HG02973 (cell line): ENCODE measurements at regions not wholly inside any gene's neighbourhood (a gene's known extent, or its start where the extent isn't known, plus 50 kb on each side); places are given as distances from the start of the nearest gene placed in this dataset.
"Not testable (repeated sequence)": the region's sequence is repeated elsewhere in the genome, so short reads cannot be mapped to it uniquely, and the experiment has no call there.

Experiments
- ATAC-seq: cut with Tn5 transposase; IDR thresholded peaks from one replicate; pipeline ENCODE4 v1.9.1; 2021; ENCODE audit warnings: moderate library complexity; ENCODE audit not compliant: unreplicated experiment

- no peak for ATAC-seq
Observed at GRCh38 chr7:131937868-131938267, 381.4 kb upstream of the PODXL start.

GRCh38 chr7:131935180-131935579 is 378.8 kb upstream of the PODXL start:
- no peak for ATAC-seq

- no peak for ATAC-seq
Observed at GRCh38 chr7:131934452-131934851, 378.0 kb upstream of the PODXL start.

DNA sequence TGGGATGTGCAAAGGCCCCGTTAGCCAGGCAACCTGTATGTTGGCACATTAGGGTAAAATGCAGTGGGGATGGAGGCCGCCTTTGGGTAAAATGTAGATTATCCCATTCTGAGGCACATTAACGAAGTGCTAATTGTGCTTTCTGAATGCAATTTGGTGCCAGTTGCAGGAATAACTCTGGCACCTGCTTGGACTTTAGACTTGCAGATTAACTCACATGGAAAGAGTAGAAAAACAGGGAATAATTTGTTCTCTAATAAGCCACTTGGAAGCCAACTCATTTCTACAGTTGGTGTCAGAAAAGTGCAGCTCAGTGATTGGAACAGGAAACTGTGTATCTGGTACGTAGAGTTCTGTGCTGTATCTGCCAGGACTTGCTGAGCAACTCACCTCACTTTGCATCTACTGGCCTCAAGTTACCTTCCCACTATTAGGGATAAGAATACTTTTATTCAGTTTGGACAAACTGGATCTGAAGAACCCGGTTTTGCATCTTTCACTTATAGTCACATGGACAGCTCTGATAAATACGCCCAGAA is 377.4 kb upstream of the PODXL start:
- ATAC-seq = no peak

DNA sequence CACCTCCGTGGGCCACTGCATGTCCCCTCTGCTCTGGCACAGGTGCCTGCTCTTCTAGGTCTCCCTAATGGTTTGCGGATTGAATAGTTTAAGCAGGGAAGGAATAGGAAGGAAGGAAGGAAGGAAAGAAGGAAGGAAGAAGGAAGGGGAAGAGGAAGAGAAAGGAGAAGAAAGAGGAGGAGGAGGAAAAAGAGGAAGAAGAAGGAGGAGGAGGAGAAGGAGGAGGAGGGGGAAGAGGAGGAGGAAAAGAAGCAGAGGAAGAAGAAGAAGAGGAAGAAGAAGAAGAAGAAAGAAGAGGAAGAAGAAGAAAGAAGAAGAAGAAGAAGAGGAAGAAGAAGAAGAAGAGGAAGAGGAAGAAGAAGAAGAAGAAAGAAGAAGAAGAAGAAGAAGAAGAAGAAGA is 376.8 kb upstream of the PODXL start:
- not testable (repeated sequence) for ATAC-seq

GRCh38 chr7:131932271-131932670 is 375.8 kb upstream of the PODXL start:
- ATAC-seq = no peak

DNA sequence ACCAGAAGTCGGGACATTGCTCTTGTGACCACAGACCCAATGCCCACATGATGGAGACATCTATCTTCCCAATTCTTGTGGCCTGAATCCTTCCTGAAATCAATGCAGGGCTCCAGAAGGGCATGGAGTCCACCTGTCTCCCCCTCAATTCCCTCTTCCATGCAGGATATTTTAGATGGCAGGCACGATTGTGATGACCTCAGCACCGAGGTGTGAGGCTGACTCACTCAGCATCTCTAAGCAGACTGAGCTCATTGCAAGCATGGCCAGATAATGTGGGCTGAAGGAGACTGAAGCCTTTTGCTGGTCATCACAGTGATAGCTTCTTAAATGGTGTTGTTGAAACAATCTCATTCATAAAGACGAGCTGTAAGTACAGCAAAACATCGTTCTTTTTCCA is 374.9 kb upstream of the PODXL start:
- ATAC-seq = no peak

DNA sequence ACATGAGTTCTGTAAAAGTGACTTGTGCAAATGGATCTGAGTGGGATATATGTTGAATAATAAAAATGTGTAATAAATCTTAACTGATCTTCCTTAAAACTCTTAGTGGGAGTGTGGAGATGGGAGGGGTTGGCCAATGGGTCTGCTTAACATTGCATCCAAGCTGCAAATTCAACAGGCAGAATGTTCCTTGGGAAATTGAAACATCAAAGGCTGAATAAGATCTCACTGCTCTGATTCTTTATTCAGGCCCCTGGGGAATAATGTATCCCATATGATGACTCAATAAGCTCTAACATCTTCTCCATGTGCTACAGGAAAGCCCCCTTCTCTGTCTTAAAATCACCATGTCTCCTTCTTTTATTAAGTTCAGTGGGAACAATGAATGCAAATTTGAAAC is 373.2 kb upstream of the PODXL start:
- no peak for ATAC-seq

GRCh38 chr7:131927770-131928423 is 371.5 kb upstream of the PODXL start:
- ATAC-seq = no peak

DNA sequence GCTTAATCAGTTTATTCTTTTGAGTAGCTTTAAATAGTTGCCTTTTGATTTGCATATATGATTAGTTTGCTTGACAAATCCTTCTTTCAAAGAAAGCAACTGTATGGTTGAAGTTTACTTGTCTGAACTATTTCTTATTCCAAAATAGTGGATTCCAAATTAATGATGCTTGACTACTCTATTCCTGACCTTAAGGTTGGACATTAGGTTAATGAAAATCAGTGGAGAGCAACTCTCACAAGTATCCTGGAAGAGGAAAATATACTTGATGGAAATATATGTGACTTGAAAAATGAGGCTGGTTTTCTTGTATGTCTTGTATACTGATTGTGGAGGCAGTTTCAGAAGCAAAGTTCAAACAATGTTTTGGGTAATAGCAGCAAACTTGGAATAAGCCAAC is 369.2 kb upstream of the PODXL start:
- ATAC-seq = no peak

DNA sequence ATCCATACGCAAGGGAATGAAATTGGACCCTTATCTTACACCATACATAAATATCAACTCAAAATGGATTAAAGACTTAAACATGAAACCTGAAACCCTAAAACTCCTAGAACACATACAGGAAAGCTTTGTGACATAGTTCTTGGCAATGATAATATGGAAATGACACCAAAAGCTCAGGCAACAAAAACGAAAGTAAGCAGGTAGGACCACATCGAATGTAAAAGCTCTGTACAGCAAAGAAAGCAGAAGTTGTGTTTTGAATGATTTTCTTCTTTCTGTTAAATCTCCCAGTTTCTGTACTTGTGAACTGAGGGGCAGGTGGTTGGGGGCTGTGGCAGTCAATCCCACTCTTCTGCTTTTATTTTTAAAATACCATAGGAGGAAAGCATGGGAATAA is 368.4 kb upstream of the PODXL start:
- no peak for ATAC-seq

DNA sequence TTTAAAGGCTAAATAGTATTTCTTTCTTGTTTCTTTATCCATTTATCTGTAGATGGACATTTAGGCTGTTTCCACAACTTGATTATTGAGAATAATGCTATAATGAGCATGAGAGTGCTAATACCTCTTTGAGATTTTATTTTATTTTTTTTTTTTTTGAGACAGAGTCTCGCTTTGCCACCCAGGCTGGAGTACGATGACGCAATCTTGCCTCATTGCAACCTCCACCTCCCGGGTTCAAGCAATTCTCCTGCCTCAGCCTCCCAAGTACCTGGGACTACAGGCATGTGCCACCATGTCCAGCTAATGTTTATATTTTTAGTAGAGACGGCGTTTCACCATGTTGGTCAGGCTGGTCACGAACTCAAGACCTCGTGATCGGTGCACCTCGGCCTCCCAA is 366.5 kb upstream of the PODXL start:
- not testable (repeated sequence) for ATAC-seq

GRCh38 chr7:131921016-131921415 is 364.6 kb upstream of the PODXL start:
- no peak for ATAC-seq

DNA sequence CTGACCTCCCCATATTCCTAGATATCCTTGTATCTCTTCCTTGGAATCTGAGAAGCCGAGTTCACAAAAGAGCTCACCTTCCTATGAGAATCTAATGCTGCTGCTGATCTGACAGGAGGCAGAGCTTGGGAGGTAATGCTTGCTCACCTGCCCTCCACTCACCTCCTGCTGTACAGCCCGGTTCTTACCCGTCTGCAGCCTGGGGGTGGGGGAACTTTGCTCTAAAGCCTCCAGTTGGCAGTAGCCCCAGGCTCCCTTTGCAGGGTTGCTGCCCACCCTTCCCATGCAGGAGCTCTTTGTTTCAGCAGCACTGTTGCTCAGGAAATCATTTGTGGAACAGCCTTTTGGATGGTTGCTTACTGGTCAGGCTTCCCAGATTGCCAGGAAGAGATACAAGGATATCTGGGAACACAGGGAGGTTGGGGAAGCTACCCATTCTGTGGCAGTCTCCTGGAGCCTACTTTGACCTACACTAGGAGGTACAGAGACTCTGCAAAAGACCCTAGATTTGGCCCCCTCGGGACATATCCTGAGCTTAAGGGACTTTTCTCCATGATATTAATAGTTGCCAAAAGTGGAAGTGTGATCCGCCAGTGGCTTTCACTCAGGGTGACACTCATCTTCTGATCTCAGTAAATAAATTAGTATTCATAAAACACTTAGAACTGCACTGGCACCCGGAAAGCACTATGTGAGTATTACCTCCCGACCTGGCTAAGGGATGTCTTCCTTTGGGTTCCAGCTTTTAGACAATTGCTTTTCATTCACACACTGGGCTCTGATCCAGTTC is 363.7 kb upstream of the PODXL start:
- ATAC-seq = no peak

DNA sequence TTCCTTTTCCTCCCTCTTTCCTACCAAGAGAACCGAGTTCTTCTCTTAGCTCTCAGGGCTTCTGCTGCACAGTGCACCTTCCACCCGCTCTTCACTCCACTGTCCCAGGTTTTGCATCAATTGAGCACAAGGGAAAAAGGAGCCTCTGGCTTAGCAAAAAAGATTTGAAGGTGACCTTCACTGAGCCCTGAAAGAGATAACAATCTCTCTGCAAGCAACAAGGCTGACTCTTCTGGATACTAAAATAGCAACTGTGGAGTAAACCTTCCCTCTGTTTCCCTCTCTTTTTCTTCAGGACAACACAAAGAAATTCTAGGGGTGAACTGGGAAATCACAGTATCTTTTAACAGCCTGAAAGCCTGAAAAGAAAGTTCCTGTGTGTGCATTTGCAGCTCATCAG is 354.7 kb upstream of the PODXL start:
- no peak for ATAC-seq

GRCh38 chr7:131909151-131909768 is 352.8 kb upstream of the PODXL start:
- ATAC-seq = no peak

GRCh38 chr7:131908714-131909113 is 352.3 kb upstream of the PODXL start:
- ATAC-seq = no peak

DNA sequence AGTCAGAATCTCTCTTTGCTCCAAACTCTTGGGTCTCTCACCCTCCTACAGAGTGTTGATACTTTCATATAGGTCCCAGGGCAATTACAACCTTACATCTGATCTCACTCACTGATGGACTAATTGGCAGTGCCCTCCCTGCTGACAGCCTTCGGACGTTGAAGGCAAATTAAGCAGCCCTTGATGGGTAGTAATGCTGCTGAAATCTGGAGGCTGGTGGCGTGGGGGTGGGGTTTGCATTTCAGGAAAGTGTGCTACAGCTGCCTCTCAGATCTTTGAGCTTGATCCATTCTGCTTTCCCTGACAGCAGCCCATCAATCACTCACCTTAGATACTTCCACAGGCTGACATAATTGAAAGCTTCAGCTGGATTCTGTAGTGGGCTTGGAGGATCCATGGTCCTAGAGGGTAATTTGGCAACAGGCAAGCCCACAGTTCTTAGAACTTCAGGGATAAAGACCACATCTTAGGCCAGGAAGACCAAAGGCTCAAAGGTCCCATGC is 349.1 kb upstream of the PODXL start:
- no peak for ATAC-seq

- ATAC-seq = no peak
Observed at GRCh38 chr7:131904760-131905327, 348.4 kb upstream of the PODXL start.

- no peak for ATAC-seq
Observed at GRCh38 chr7:131903315-131903714, 346.9 kb upstream of the PODXL start.

GRCh38 chr7:131900785-131901287 is 344.4 kb upstream of the PODXL start:
- ATAC-seq = no peak
